ENCODE measurements at regions not wholly inside any gene's neighbourhood (a gene's known extent, or its start where the extent isn't known, plus 50 kb on each side); places are given as distances from the start of the nearest gene placed in this dataset.

DNA sequence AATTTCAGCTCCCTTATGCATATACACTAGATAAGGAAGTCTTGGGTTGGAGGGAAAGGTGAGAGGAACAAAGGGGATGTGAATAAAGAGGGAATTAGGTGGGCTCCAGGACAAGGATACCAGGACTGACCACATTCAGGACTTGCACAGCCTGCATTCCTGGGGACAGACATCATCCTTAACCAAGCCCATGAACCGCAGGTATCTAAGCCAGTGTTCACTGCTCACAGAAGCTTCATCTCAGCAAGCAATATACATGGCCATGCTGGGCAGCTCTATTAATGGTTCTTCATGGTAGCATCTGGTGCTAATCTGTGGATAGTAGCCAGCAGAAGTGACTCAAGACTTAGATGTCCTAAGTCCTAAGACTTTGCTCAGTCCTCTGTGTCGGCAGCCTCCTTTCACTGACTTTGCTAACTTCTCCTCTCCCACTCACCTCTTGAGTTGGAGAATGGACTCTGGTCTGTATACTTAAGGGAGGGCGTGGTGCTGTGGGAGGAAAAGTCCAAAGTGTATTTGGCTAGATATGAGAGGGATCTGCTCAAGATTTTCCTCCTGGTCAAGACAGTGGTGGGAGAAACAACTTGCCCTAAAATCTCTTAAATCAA lies 136.1 kb downstream of the ASCL1 start:
- no peak overlapping the region for H3K4me3 ChIP-seq (ENCODE audit: low read depth in 1 of 5, low read length in 5 of 5)

DNA sequence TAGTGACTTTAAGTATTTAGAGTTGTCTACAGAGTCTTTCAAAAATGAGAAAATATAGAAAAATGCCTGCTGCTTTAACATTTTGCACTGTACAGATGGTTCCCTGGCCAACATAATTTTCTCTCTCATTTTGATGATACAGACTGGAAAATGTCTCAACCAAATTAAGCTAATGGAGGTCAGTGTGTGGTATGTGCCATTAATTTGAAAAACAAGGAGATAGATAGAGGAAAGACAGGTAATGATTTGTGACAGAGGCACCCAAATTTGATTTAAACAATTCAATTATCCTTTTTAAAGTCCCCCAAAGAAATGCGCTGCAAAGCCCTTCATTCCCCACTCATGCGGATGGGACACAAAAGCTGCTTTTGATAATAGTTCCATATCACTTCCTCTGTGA lies 140.0 kb downstream of the ASCL1 start:
- H3K4me3 ChIP-seq (ENCODE audit: low read depth in 1 of 5, low read length in 5 of 5): no peak overlapping the region
- H3K27me3 ChIP-seq (ENCODE audit: control insufficient read depth in 5 of 5, insufficient read depth in 4 of 5, low read length in 5 of 5): no peaks in the 10 kb centered on the region
- no peaks in the 10 kb centered on the region for H3K4me1 ChIP-seq (ENCODE audit: control insufficient read depth in 5 of 5, insufficient read depth in 5 of 5, low read length in 5 of 5)
- peaks cover 0 to 2% (median 0%) of the 10 kb centered on the region in 5 donors for H3K9me3 ChIP-seq (ENCODE audit: control insufficient read depth in 5 of 5, low read length in 5 of 5)
- no peak overlapping the region for H3K27ac ChIP-seq (ENCODE audit: low read depth, low read length)
- no peaks in the 10 kb centered on the region for H3K36me3 ChIP-seq (ENCODE audit: control insufficient read depth in 5 of 5, insufficient read depth in 5 of 5, low read length in 5 of 5)
- no peak overlapping the region for H3K9ac ChIP-seq (ENCODE audit: low read length in 5 of 5)

More for the DNA sequence above, 136.1 kb downstream of the ASCL1 start:
- no peak overlapping the region for H3K27ac ChIP-seq (ENCODE audit: low read depth, low read length)
- no peaks in the 10 kb centered on the region for H3K4me1 ChIP-seq (ENCODE audit: control insufficient read depth in 5 of 5, insufficient read depth in 5 of 5, low read length in 5 of 5)
- no peaks in the 10 kb centered on the region for H3K27me3 ChIP-seq (ENCODE audit: control insufficient read depth in 5 of 5, insufficient read depth in 4 of 5, low read length in 5 of 5)
- H3K36me3 ChIP-seq (ENCODE audit: control insufficient read depth in 5 of 5, insufficient read depth in 5 of 5, low read length in 5 of 5): no peaks in the 10 kb centered on the region
- H3K9me3 ChIP-seq (ENCODE audit: control insufficient read depth in 5 of 5, low read length in 5 of 5): peaks cover 0 to 2% (median 0%) of the 10 kb centered on the region in 5 donors
- no peak overlapping the region for H3K9ac ChIP-seq (ENCODE audit: low read length in 5 of 5)

DNA sequence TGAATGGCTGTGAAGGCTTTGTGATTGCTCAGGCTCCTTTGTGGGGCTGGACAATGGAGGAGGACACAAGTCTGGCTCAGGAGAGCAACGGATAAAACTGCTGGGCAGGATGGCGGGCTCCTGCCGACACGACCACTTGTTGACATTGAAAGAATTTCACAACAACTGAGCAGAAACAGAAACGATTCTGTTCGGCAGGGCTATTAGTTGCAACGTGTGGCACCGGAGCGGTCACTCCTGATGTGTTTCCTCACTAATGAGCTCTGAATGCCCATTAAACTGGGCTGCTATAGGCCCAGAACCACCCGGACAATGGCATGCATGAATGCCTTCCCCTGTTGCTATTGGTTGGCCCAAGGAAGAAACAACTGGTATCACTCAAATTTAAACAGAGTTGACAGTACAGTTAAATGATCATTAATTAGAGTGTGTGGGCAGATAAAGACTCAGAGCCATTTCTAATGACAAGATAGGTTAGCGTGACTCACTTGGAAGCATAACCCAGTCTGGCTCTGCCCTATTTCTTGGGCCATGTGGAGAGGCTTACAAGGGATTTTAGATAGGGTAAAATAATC lies 142.9 kb downstream of the ASCL1 start:
- Histone ChIP-seq H3K9me3 (ENCODE audit: control insufficient read depth in 5 of 5, low read length in 5 of 5) (no peaks in the 10 kb centered on the region), H3K27ac (ENCODE audit: low read depth, low read length) (no peak overlapping the region), H3K9ac (ENCODE audit: low read length in 5 of 5) (no peak overlapping the region), H3K4me1 (ENCODE audit: control insufficient read depth in 5 of 5, insufficient read depth in 5 of 5, low read length in 5 of 5) (no peaks in the 10 kb centered on the region), H3K27me3 (ENCODE audit: control insufficient read depth in 5 of 5, insufficient read depth in 4 of 5, low read length in 5 of 5) (no peaks in the 10 kb centered on the region), H3K4me3 (ENCODE audit: low read depth in 1 of 5, low read length in 5 of 5) (no peak overlapping the region), H3K36me3 (ENCODE audit: control insufficient read depth in 5 of 5, insufficient read depth in 5 of 5, low read length in 5 of 5) (no peaks in the 10 kb centered on the region)

DNA sequence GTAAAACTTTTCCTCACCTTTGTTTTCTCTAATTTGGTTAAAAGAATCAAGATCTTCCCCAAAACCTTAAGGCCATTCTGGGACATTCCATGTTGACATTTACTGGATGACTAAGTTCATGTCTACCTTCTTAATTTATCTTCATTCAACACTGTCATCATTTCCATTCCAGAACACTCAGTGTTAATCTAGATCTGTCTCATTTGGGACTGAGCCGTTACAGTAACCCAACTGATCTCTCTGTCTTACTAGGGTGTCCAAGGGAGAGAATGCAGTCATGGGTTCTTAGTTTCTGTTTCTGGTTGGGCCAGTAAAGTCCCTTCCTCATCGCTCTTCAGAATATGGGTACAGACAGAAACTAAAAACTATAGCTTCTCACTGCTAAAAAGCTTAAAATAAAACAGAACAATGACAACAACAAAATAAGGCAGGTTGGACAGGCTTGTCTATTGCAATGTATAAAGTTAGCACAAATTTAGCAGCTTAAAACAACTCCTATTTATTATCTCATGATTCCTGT lies 144.8 kb downstream of the ASCL1 start:
- Histone ChIP-seq H3K9me3 (ENCODE audit: control insufficient read depth in 5 of 5, low read length in 5 of 5) (no peaks in the 10 kb centered on the region), H3K9ac (ENCODE audit: low read length in 5 of 5) (no peak overlapping the region), H3K27me3 (ENCODE audit: control insufficient read depth in 5 of 5, insufficient read depth in 4 of 5, low read length in 5 of 5) (no peaks in the 10 kb centered on the region), H3K4me1 (ENCODE audit: control insufficient read depth in 5 of 5, insufficient read depth in 5 of 5, low read length in 5 of 5) (no peaks in the 10 kb centered on the region), H3K36me3 (ENCODE audit: control insufficient read depth in 5 of 5, insufficient read depth in 5 of 5, low read length in 5 of 5) (no peaks in the 10 kb centered on the region), H3K4me3 (ENCODE audit: low read depth in 1 of 5, low read length in 5 of 5) (no peak overlapping the region), H3K27ac (ENCODE audit: low read depth, low read length) (no peak overlapping the region)

DNA sequence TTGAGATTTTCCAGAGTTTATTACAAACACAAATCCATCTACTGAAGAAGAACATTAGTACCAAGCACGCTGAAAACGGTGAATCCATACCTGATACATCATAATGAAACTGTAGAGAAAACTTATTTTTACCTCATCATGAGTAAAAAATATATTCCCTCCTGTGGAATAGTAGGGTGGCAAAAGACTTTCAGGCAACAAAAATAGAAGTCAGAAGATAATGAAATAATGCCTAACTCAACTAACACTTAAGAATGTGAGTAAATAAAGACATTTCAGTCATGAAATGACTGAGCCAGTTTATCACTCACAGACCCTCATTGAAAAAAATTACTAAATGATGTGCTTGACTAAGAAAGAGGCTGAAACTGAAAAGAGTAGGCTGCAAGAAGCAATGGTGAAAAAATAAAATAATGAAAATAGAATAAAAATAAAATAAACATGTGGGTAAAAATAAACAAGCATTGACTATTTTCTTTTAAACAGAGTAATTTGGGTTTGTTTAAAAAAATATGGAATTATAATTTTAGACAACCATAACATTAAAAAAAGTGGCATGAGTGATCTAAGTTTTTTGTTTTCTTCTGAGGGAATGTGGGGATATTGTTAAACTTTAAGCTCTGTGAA lies 148.6 kb downstream of the ASCL1 start:
- no peaks in the 10 kb centered on the region for H3K9me3 ChIP-seq (ENCODE audit: control insufficient read depth in 5 of 5, low read length in 5 of 5)
- no peaks in the 10 kb centered on the region for H3K4me1 ChIP-seq (ENCODE audit: control insufficient read depth in 5 of 5, insufficient read depth in 5 of 5, low read length in 5 of 5)
- no peak overlapping the region for H3K27ac ChIP-seq (ENCODE audit: low read depth, low read length)
- no peaks in the 10 kb centered on the region for H3K27me3 ChIP-seq (ENCODE audit: control insufficient read depth in 5 of 5, insufficient read depth in 4 of 5, low read length in 5 of 5)
- no peak overlapping the region for H3K4me3 ChIP-seq (ENCODE audit: low read depth in 1 of 5, low read length in 5 of 5)
- no peaks in the 10 kb centered on the region for H3K36me3 ChIP-seq (ENCODE audit: control insufficient read depth in 5 of 5, insufficient read depth in 5 of 5, low read length in 5 of 5)
- H3K9ac ChIP-seq (ENCODE audit: low read length in 5 of 5): no peak overlapping the region

DNA sequence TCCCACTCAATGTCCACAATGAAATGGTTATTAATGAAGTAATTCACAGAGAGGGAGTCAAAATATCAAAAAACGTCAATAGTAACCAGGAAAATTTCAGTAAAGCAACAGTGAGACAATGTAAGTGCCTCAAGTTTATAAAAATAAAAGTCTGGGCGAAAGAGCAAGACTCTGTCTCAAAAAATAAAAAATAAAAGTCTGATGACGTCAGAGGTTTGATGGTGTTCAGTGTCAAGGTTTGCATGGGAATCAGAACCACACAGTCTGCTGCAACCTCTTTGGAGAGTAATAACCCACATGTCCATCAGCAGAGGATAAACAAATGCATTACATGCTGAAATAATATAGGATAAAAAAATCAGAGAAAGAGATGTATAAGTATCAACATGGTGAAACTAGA lies 152.4 kb downstream of the ASCL1 start:
- Histone ChIP-seq H3K27me3 (ENCODE audit: control insufficient read depth in 5 of 5, insufficient read depth in 4 of 5, low read length in 5 of 5) (no peaks in the 10 kb centered on the region), H3K9me3 (ENCODE audit: control insufficient read depth in 5 of 5, low read length in 5 of 5) (no peaks in the 10 kb centered on the region), H3K4me3 (ENCODE audit: low read depth in 1 of 5, low read length in 5 of 5) (no peak overlapping the region), H3K27ac (ENCODE audit: low read depth, low read length) (no peak overlapping the region), H3K4me1 (ENCODE audit: control insufficient read depth in 5 of 5, insufficient read depth in 5 of 5, low read length in 5 of 5) (no peaks in the 10 kb centered on the region), H3K9ac (ENCODE audit: low read length in 5 of 5) (no peak overlapping the region), H3K36me3 (ENCODE audit: control insufficient read depth in 5 of 5, insufficient read depth in 5 of 5, low read length in 5 of 5) (no peaks in the 10 kb centered on the region)

DNA sequence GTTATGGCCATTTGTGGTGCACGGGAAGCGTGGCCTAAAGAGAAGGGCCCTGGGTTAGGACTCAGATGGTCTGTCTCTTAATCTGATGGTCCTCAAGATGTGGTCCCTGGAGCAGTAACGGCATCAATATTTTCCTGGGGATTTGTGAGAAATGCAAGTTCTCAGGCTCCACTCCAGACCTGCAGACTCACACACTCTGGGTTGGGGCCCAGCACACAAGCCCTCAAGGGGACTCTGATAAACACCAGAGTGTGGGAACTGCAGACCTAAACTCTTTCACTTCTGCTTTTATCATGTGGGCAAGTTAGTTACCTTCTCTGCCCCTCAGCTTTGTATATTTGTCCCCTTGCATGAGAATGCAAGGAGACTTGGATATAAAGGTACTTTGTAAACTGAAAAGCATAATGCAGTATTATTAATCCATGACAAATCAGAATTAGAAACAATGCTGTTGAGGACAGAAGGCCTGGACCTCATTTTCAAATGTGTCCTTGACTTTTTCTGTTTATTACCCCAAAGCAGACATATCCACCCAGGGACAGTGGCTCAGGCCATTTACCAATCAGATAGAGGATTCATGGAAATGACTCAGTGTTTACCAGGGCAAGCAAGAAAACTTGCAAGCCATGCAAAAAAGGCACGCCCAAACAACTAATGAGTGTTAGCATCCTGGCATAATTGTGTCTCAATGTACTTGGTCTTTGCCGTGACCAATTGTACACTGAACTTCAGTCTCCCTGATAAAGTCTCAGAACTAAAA lies 157.0 kb downstream of the ASCL1 start:
- H3K4me3 ChIP-seq (ENCODE audit: low read depth in 1 of 5, low read length in 5 of 5): no peak overlapping the region
- H3K27me3 ChIP-seq (ENCODE audit: control insufficient read depth in 5 of 5, insufficient read depth in 4 of 5, low read length in 5 of 5): no peaks in the 10 kb centered on the region
- no peak overlapping the region for H3K9ac ChIP-seq (ENCODE audit: low read length in 5 of 5)
- no peaks in the 10 kb centered on the region for H3K4me1 ChIP-seq (ENCODE audit: control insufficient read depth in 5 of 5, insufficient read depth in 5 of 5, low read length in 5 of 5)
- H3K36me3 ChIP-seq (ENCODE audit: control insufficient read depth in 5 of 5, insufficient read depth in 5 of 5, low read length in 5 of 5): no peaks in the 10 kb centered on the region
- H3K9me3 ChIP-seq (ENCODE audit: control insufficient read depth in 5 of 5, low read length in 5 of 5): no peaks in the 10 kb centered on the region
- H3K27ac ChIP-seq (ENCODE audit: low read depth, low read length): no peak overlapping the region

DNA sequence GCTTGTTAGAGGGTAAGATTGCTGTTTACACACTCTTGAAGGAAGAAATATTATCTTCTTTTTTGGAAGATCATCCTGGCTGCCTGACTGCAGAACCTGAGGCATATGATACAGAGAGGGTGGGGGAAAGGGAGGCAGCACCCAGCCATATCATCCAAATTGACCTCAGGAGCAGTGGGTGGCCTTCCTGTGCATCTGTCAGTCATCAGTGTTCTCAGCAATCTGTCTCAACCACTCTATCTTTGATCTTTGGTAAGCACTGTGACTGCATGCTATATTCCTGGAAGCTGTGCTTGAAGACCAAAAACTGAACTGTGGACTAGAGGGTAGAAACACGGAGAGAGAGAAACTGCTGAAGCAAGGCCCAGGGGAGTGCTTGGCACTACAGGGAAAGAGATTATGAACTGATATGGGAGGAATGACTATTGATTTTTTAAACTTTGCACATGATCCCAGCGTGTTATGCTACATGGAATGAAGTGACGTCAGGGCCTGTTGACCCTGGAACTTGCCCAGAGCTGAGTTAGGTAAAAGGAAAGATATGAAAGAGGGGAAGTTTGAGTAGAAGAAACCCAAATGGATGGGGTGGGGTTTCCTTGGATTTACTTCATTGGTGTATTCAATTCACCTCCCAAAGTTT lies 171.5 kb downstream of the ASCL1 start:
- no peaks in the 10 kb centered on the region for H3K36me3 ChIP-seq (ENCODE audit: control insufficient read depth in 5 of 5, insufficient read depth in 5 of 5, low read length in 5 of 5)
- no peak overlapping the region for H3K27ac ChIP-seq (ENCODE audit: low read depth, low read length)
- H3K9ac ChIP-seq (ENCODE audit: low read length in 5 of 5): no peak overlapping the region
- no peak overlapping the region for H3K4me3 ChIP-seq (ENCODE audit: low read depth in 1 of 5, low read length in 5 of 5)
- no peaks in the 10 kb centered on the region for H3K27me3 ChIP-seq (ENCODE audit: control insufficient read depth in 5 of 5, insufficient read depth in 4 of 5, low read length in 5 of 5)
- peaks cover under 1 to 19% (median 18%) of the 10 kb centered on the region in 5 donors for H3K9me3 ChIP-seq (ENCODE audit: control insufficient read depth in 5 of 5, low read length in 5 of 5)
- H3K4me1 ChIP-seq (ENCODE audit: control insufficient read depth in 5 of 5, insufficient read depth in 5 of 5, low read length in 5 of 5): peaks cover 0 to 2% (median 0%) of the 10 kb centered on the region in 5 donors

DNA sequence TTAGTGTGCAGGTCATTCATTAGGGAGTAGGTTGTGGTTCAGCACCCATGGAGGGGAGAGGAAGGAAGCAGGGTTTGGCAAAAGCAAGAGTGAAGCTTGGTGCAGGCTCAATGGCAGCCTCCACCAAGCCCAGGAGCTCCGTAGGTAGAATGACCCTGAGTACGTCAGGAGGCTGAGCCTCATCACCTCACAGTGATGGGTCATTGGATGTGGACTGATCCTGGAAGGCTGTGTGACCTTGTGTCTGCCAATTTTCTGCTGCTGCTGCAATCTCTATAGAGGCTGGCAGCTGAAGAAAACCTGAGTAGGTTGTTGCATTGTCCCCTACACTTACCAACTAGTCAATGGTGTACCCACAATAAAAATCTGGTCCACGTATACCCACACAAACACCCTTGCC lies 173.1 kb downstream of the ASCL1 start:
- H3K4me1 ChIP-seq (ENCODE audit: control insufficient read depth in 5 of 5, insufficient read depth in 5 of 5, low read length in 5 of 5): peaks cover 0 to 2% (median 0%) of the 10 kb centered on the region in 5 donors
- H3K36me3 ChIP-seq (ENCODE audit: control insufficient read depth in 5 of 5, insufficient read depth in 5 of 5, low read length in 5 of 5): no peaks in the 10 kb centered on the region
- H3K9me3 ChIP-seq (ENCODE audit: control insufficient read depth in 5 of 5, low read length in 5 of 5): peaks cover 2 to 22% (median 19%) of the 10 kb centered on the region in 5 donors
- no peak overlapping the region for H3K27ac ChIP-seq (ENCODE audit: low read depth, low read length)
- no peaks in the 10 kb centered on the region for H3K27me3 ChIP-seq (ENCODE audit: control insufficient read depth in 5 of 5, insufficient read depth in 4 of 5, low read length in 5 of 5)
- no peak overlapping the region for H3K4me3 ChIP-seq (ENCODE audit: low read depth in 1 of 5, low read length in 5 of 5)
- H3K9ac ChIP-seq (ENCODE audit: low read length in 5 of 5): no peak overlapping the region

All from subcutaneous abdominal adipose tissue (tissue), 5 donors.